ENCODE measurements at regions not wholly inside any gene's neighbourhood (a gene's known extent, or its start where the extent isn't known, plus 50 kb on each side); places are given as distances from the start of the nearest gene placed in this dataset.

DNA sequence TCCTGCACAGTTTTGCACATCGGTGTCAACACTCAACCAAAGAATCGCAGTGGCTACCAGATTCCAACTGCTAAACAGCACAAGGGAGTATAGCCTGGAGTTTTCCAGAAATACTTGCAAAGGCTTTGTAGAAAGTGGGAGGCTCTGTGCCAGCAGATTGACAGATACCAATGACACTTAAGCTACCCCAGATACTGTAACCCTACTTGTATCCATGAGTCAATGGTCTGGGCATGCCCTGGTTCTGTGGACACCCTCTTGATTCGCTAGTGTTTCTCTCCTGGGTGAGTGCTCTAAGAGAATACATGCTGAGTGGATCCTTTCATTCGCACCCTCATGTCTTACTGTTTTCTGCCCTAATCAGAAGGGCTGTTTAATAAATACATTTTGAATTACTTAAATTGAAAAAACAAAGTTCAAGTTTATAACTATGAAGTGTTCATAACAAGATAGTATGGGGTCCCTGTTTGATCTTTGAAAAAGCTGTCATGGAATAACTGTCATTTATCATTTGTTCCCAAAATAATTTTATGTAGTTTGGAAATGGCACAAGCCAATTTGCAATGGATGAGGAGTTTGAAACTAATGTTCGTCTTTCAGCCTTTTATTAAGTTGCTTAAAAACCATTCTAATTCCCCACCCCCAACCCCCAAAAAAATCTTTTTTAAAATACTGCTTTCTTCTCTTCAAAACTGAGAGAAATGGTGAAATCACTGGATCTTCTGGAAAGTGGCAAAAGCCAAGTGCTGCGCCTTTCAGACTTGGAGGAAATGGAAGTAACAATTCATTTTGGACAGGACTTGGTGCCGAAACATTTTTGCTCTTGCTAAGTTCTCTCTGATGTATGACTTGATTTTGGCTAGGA is 600.5 kb upstream of the TENM4 start:
- TF ChIP-seq, protein P1, sequence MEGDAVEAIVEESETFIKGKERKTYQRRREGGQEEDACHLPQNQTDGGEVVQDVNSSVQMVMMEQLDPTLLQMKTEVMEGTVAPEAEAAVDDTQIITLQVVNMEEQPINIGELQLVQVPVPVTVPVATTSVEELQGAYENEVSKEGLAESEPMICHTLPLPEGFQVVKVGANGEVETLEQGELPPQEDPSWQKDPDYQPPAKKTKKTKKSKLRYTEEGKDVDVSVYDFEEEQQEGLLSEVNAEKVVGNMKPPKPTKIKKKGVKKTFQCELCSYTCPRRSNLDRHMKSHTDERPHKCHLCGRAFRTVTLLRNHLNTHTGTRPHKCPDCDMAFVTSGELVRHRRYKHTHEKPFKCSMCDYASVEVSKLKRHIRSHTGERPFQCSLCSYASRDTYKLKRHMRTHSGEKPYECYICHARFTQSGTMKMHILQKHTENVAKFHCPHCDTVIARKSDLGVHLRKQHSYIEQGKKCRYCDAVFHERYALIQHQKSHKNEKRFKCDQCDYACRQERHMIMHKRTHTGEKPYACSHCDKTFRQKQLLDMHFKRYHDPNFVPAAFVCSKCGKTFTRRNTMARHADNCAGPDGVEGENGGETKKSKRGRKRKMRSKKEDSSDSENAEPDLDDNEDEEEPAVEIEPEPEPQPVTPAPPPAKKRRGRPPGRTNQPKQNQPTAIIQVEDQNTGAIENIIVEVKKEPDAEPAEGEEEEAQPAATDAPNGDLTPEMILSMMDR (IDR thresholded peaks at IDR 0.05): no peak
- no peak for TF ChIP-seq POLR2AphosphoS5 (IDR thresholded peaks at IDR 0.05)

All from sigmoid colon (tissue), 4 donors.